ENCODE measurements at regions not wholly inside any gene's neighbourhood (a gene's known extent, or its start where the extent isn't known, plus 50 kb on each side); places are given as distances from the start of the nearest gene placed in this dataset.

- Histone ChIP-seq H3K36me3 (ENCODE audit: control insufficient read depth, insufficient read depth, low read length) (no peaks in the 10 kb centered on the region), H3K4me3 (ENCODE audit: low read depth, low read length) (no peak overlapping the region), H3K4me1 (ENCODE audit: control insufficient read depth, insufficient read depth, low read length) (no peaks in the 10 kb centered on the region), H3K27ac (ENCODE audit: low read depth, low read length) (no peak overlapping the region), H3K27me3 (ENCODE audit: control insufficient read depth, insufficient read depth, low read length) (no peaks in the 10 kb centered on the region), H3K9me3 (ENCODE audit: control insufficient read depth, insufficient read depth, low read length) (no peaks in the 10 kb centered on the region)
- WGBS (ENCODE audit: insufficient coverage), result 77% methylated on average over 2 of the region's 2 CpGs
- DNase-seq (ENCODE audit: low read depth in 4 of 6, low spot score in 6 of 6), result no peak
These were observed 64.8 kb upstream of the CLSTN2 start for GRCh38 chr3:139870000-139870675.

- WGBS (ENCODE audit: insufficient coverage), result no CpG with 5 or more reads among the region's 2 CpGs
- no peaks in the 10 kb centered on the region for H3K27me3 ChIP-seq (ENCODE audit: control insufficient read depth, insufficient read depth, low read length)
- no peak overlapping the region for H3K27ac ChIP-seq (ENCODE audit: low read depth, low read length)
- H3K36me3 ChIP-seq (ENCODE audit: control insufficient read depth, insufficient read depth, low read length), result no peaks in the 10 kb centered on the region
- H3K4me3 ChIP-seq (ENCODE audit: low read depth, low read length), result no peak overlapping the region
- no peaks in the 10 kb centered on the region for H3K9me3 ChIP-seq (ENCODE audit: control insufficient read depth, insufficient read depth, low read length)
- H3K4me1 ChIP-seq (ENCODE audit: control insufficient read depth, insufficient read depth, low read length), result no peaks in the 10 kb centered on the region
- DNase-seq (ENCODE audit: low read depth in 4 of 6, low spot score in 6 of 6), result no peak
These were observed 66.2 kb upstream of the CLSTN2 start for GRCh38 chr3:139868773-139869172.

GRCh38 chr3:139848660-139849059 is 86.3 kb upstream of the CLSTN2 start:
- 100% methylated on average over 1 of the region's 3 CpGs for WGBS (ENCODE audit: insufficient coverage)
- Histone ChIP-seq H3K36me3 (ENCODE audit: control insufficient read depth, insufficient read depth, low read length) (no peaks in the 10 kb centered on the region), H3K4me1 (ENCODE audit: control insufficient read depth, insufficient read depth, low read length) (no peaks in the 10 kb centered on the region), H3K4me3 (ENCODE audit: low read depth, low read length) (no peak overlapping the region), H3K27me3 (ENCODE audit: control insufficient read depth, insufficient read depth, low read length) (no peaks in the 10 kb centered on the region), H3K27ac (ENCODE audit: low read depth, low read length) (no peak overlapping the region), H3K9me3 (ENCODE audit: control insufficient read depth, insufficient read depth, low read length) (peaks cover 1% of the 10 kb centered on the region)
- DNase-seq (ENCODE audit: low read depth in 4 of 6, low spot score in 6 of 6), result no peak

- WGBS (ENCODE audit: insufficient coverage), result no CpG with 5 or more reads among the region's 1 CpG
- Histone ChIP-seq H3K27me3 (ENCODE audit: control insufficient read depth, insufficient read depth, low read length) (no peaks in the 10 kb centered on the region), H3K4me3 (ENCODE audit: low read depth, low read length) (no peak overlapping the region)
These were observed 88.3 kb upstream of the CLSTN2 start for GRCh38 chr3:139846729-139847128.

GRCh38 chr3:139839659-139840058 is 95.3 kb upstream of the CLSTN2 start:
- no peaks in the 10 kb centered on the region for H3K36me3 ChIP-seq (ENCODE audit: control insufficient read depth, insufficient read depth, low read length)
- no peak for DNase-seq (ENCODE audit: low read depth in 4 of 6, low spot score in 6 of 6)
- WGBS (ENCODE audit: insufficient coverage), result 13% methylated on average over 1 of the region's 3 CpGs
- H3K27me3 ChIP-seq (ENCODE audit: control insufficient read depth, insufficient read depth, low read length), result no peaks in the 10 kb centered on the region
- H3K4me3 ChIP-seq (ENCODE audit: low read depth, low read length), result no peak overlapping the region
- no peak overlapping the region for H3K27ac ChIP-seq (ENCODE audit: low read depth, low read length)
- H3K4me1 ChIP-seq (ENCODE audit: control insufficient read depth, insufficient read depth, low read length), result no peaks in the 10 kb centered on the region
- no peaks in the 10 kb centered on the region for H3K9me3 ChIP-seq (ENCODE audit: control insufficient read depth, insufficient read depth, low read length)

More at GRCh38 chr3:139846729-139847128, 88.3 kb upstream of the CLSTN2 start:
- Histone ChIP-seq H3K36me3 (ENCODE audit: control insufficient read depth, insufficient read depth, low read length) (no peaks in the 10 kb centered on the region), H3K4me1 (ENCODE audit: control insufficient read depth, insufficient read depth, low read length) (no peaks in the 10 kb centered on the region), H3K9me3 (ENCODE audit: control insufficient read depth, insufficient read depth, low read length) (peaks cover 1% of the 10 kb centered on the region), H3K27ac (ENCODE audit: low read depth, low read length) (no peak overlapping the region)
- DNase-seq (ENCODE audit: low read depth in 4 of 6, low spot score in 6 of 6), result no peak

GRCh38 chr3:139839014-139839413 is 96.0 kb upstream of the CLSTN2 start:
- H3K9me3 ChIP-seq (ENCODE audit: control insufficient read depth, insufficient read depth, low read length), result no peaks in the 10 kb centered on the region
- no CpG with 5 or more reads among the region's 1 CpG for WGBS (ENCODE audit: insufficient coverage)
- H3K4me3 ChIP-seq (ENCODE audit: low read depth, low read length), result no peak overlapping the region
- H3K36me3 ChIP-seq (ENCODE audit: control insufficient read depth, insufficient read depth, low read length), result no peaks in the 10 kb centered on the region
- H3K27ac ChIP-seq (ENCODE audit: low read depth, low read length), result no peak overlapping the region
- H3K27me3 ChIP-seq (ENCODE audit: control insufficient read depth, insufficient read depth, low read length), result no peaks in the 10 kb centered on the region
- no peaks in the 10 kb centered on the region for H3K4me1 ChIP-seq (ENCODE audit: control insufficient read depth, insufficient read depth, low read length)
- peak in 1 of 6 donors; percentile 65 for DNase-seq (ENCODE audit: low read depth in 4 of 6, low spot score in 6 of 6)

GRCh38 chr3:139838269-139838957 is 96.6 kb upstream of the CLSTN2 start:
- Histone ChIP-seq H3K36me3 (ENCODE audit: control insufficient read depth, insufficient read depth, low read length) (no peaks in the 10 kb centered on the region), H3K4me3 (ENCODE audit: low read depth, low read length) (no peak overlapping the region), H3K9me3 (ENCODE audit: control insufficient read depth, insufficient read depth, low read length) (no peaks in the 10 kb centered on the region), H3K27me3 (ENCODE audit: control insufficient read depth, insufficient read depth, low read length) (no peaks in the 10 kb centered on the region), H3K27ac (ENCODE audit: low read depth, low read length) (no peak overlapping the region), H3K4me1 (ENCODE audit: control insufficient read depth, insufficient read depth, low read length) (no peaks in the 10 kb centered on the region)
- 54% methylated on average over 2 of the region's 3 CpGs for WGBS (ENCODE audit: insufficient coverage)
- DNase-seq (ENCODE audit: low read depth in 4 of 6, low spot score in 6 of 6), result no peak

GRCh38 chr3:139836698-139837464 is 98.1 kb upstream of the CLSTN2 start:
- Histone ChIP-seq H3K4me3 (ENCODE audit: low read depth, low read length) (no peak overlapping the region), H3K36me3 (ENCODE audit: control insufficient read depth, insufficient read depth, low read length) (no peaks in the 10 kb centered on the region), H3K27me3 (ENCODE audit: control insufficient read depth, insufficient read depth, low read length) (no peaks in the 10 kb centered on the region), H3K27ac (ENCODE audit: low read depth, low read length) (no peak overlapping the region), H3K9me3 (ENCODE audit: control insufficient read depth, insufficient read depth, low read length) (no peaks in the 10 kb centered on the region), H3K4me1 (ENCODE audit: control insufficient read depth, insufficient read depth, low read length) (no peaks in the 10 kb centered on the region)
- peak in 1 of 6 donors; percentile 17 for DNase-seq (ENCODE audit: low read depth in 4 of 6, low spot score in 6 of 6)
- WGBS (ENCODE audit: insufficient coverage), result 94% methylated on average over 3 of the region's 4 CpGs

- Histone ChIP-seq H3K4me1 (ENCODE audit: control insufficient read depth, insufficient read depth, low read length) (no peaks in the 10 kb centered on the region), H3K27me3 (ENCODE audit: control insufficient read depth, insufficient read depth, low read length) (no peaks in the 10 kb centered on the region), H3K4me3 (ENCODE audit: low read depth, low read length) (no peak overlapping the region), H3K9me3 (ENCODE audit: control insufficient read depth, insufficient read depth, low read length) (no peaks in the 10 kb centered on the region), H3K36me3 (ENCODE audit: control insufficient read depth, insufficient read depth, low read length) (no peaks in the 10 kb centered on the region), H3K27ac (ENCODE audit: low read depth, low read length) (no peak overlapping the region)
- peak in 1 of 6 donors; percentile 92 for DNase-seq (ENCODE audit: low read depth in 4 of 6, low spot score in 6 of 6)
- 90% methylated on average over 6 of the region's 7 CpGs for WGBS (ENCODE audit: insufficient coverage)
These were observed 98.9 kb upstream of the CLSTN2 start for GRCh38 chr3:139835830-139836683.

Data from spinal cord (tissue), 9 donors.